Mesenchymal stem cell (in vitro differentiated cells and primary cell): ENCODE measurements at regions not wholly inside any gene's neighbourhood (a gene's known extent, or its start where the extent isn't known, plus 50 kb on each side); places are given as distances from the start of the nearest gene placed in this dataset.

Experiments
- DNase-seq: peaks from one replicate; pipeline ENCODE4 v3.0.0-alpha.2; 2013
- H2AFZ ChIP-seq: one replicate; pipeline ENCODE4 v1.6.1; 2013; ENCODE audit warnings: low read depth, mild to moderate bottlenecking, control low read depth, inconsistent platforms, low read length, moderate library complexity
- H2AK5ac ChIP-seq: 2 replicates; pipeline ENCODE4 v1.6.1; 2013; ENCODE audit warnings: low read length, moderate library complexity, mild to moderate bottlenecking, inconsistent platforms; ENCODE audit not compliant: severe bottlenecking
- H2BK120ac ChIP-seq: one replicate; pipeline ENCODE4 v1.6.1; 2013; ENCODE audit warnings: low read depth, mild to moderate bottlenecking, inconsistent platforms, low read length, moderate library complexity
- H2BK12ac ChIP-seq, 2 experiments: one replicate each; pipeline ENCODE4 v1.6.1; 2013; ENCODE audit warnings: inconsistent platforms in 2 of 2, low read length in 2 of 2, mild to moderate bottlenecking in 2 of 2, moderate library complexity in 2 of 2, control low read depth in 1 of 2
- H2BK15ac ChIP-seq: one replicate; pipeline ENCODE4 v1.6.1; 2013; ENCODE audit warnings: mild to moderate bottlenecking, low read depth, inconsistent platforms; ENCODE audit not compliant: poor library complexity, severe bottlenecking
- H2BK5ac ChIP-seq: 2 replicates; pipeline ENCODE4 v1.6.1; 2013; ENCODE audit warnings: low read depth, mild to moderate bottlenecking, low read length, control low read depth, inconsistent platforms; ENCODE audit not compliant: poor library complexity, severe bottlenecking
- H3K14ac ChIP-seq, 2 experiments: one replicate each; pipeline ENCODE4 v1.6.1; 2013; ENCODE audit warnings: inconsistent platforms in 2 of 2, low read length in 2 of 2, control low read depth in 1 of 2, mild to moderate bottlenecking in 1 of 2, moderate library complexity in 1 of 2
- H3K18ac ChIP-seq, 2 experiments: one replicate each; pipeline ENCODE4 v1.6.1; 2013; ENCODE audit warnings: inconsistent platforms in 2 of 2, low read length in 2 of 2, control low read depth in 1 of 2, low read depth in 1 of 2, mild to moderate bottlenecking in 1 of 2
- H3K23ac ChIP-seq, 2 experiments: one replicate each; pipeline ENCODE4 v1.6.1; 2013; ENCODE audit warnings: inconsistent platforms in 2 of 2, low read length in 2 of 2, mild to moderate bottlenecking in 2 of 2, moderate library complexity in 2 of 2, control low read depth in 1 of 2
- H3K27ac ChIP-seq: 2 replicates; pipeline ENCODE4 v1.5.1; 2013; ENCODE audit warnings: mild to moderate bottlenecking, moderate library complexity, low read length, control low read depth, inconsistent platforms; ENCODE audit not compliant: poor library complexity, severe bottlenecking
- H3K27me3 ChIP-seq, 2 experiments: 2 replicates each; pipeline versions ENCODE4 v1.6.1 to v1.7.0; 2013; ENCODE audit warnings: low read length in 2 of 2, mild to moderate bottlenecking in 2 of 2, moderate library complexity in 2 of 2, control low read depth in 1 of 2, inconsistent platforms in 1 of 2; ENCODE audit not compliant: control insufficient read depth in 1 of 2, insufficient read depth in 1 of 2
- H3K36me3 ChIP-seq, 2 experiments: 2 replicates each; pipeline versions ENCODE4 v1.6.1 to v1.7.0; 2013; ENCODE audit warnings: low read length in 2 of 2, control low read depth in 1 of 2, inconsistent platforms in 1 of 2, low read depth in 1 of 2, mild to moderate bottlenecking in 1 of 2; ENCODE audit not compliant: insufficient read depth in 2 of 2, control insufficient read depth in 1 of 2
- H3K4ac ChIP-seq, 2 experiments: one replicate each; pipeline ENCODE4 v1.6.1; 2013; ENCODE audit warnings: inconsistent platforms in 2 of 2, low read length in 2 of 2, mild to moderate bottlenecking in 2 of 2, moderate library complexity in 2 of 2, control low read depth in 1 of 2, low read depth in 1 of 2
- H3K4me1 ChIP-seq: 2 replicates; pipeline ENCODE4 v1.6.1; 2013; ENCODE audit warnings: low read depth, low read length, control low read depth; ENCODE audit not compliant: control insufficient read depth, insufficient read depth
- H3K4me2 ChIP-seq: 2 replicates; pipeline ENCODE4 v1.6.1; 2013; ENCODE audit warnings: low read length, mild to moderate bottlenecking, inconsistent platforms; ENCODE audit not compliant: poor library complexity, severe bottlenecking
- H3K4me3 ChIP-seq, 2 experiments: 2 replicates each; pipeline versions ENCODE4 v1.5.1 to v1.7.0; 2013; ENCODE audit warnings: low read length in 2 of 2, mild to moderate bottlenecking in 2 of 2, control low read depth in 1 of 2, low read depth in 1 of 2; ENCODE audit not compliant: insufficient read depth in 1 of 2
- H3K79me1 ChIP-seq: replicated peaks from 2 replicates; pipeline ENCODE4 v1.6.1; 2013; ENCODE audit warnings: mild to moderate bottlenecking, control low read depth, low read length, inconsistent platforms; ENCODE audit not compliant: poor library complexity, severe bottlenecking
- H3K9ac ChIP-seq: 2 replicates; pipeline ENCODE4 v1.7.0; 2013; ENCODE audit warnings: mild to moderate bottlenecking, low read length, moderate library complexity
- H3K9me3 ChIP-seq: 2 replicates; pipeline ENCODE4 v1.7.0; 2013; ENCODE audit warnings: mild to moderate bottlenecking, low read length; ENCODE audit not compliant: control insufficient read depth
- H4K8ac ChIP-seq: one replicate; pipeline ENCODE4 v1.6.1; 2013; ENCODE audit warnings: inconsistent platforms, mild to moderate bottlenecking, low read length, moderate library complexity
- H4K91ac ChIP-seq: one replicate; pipeline ENCODE4 v1.6.1; 2013; ENCODE audit warnings: mild to moderate bottlenecking, low read length, inconsistent platforms
- WGBS: methylation state at CpG from one replicate; pipeline ENCODE4 v1.1.7; 2013; ENCODE audit warnings: mixed read lengths; 5-methylcytosine and 5-hydroxymethylcytosine counted together

DNA sequence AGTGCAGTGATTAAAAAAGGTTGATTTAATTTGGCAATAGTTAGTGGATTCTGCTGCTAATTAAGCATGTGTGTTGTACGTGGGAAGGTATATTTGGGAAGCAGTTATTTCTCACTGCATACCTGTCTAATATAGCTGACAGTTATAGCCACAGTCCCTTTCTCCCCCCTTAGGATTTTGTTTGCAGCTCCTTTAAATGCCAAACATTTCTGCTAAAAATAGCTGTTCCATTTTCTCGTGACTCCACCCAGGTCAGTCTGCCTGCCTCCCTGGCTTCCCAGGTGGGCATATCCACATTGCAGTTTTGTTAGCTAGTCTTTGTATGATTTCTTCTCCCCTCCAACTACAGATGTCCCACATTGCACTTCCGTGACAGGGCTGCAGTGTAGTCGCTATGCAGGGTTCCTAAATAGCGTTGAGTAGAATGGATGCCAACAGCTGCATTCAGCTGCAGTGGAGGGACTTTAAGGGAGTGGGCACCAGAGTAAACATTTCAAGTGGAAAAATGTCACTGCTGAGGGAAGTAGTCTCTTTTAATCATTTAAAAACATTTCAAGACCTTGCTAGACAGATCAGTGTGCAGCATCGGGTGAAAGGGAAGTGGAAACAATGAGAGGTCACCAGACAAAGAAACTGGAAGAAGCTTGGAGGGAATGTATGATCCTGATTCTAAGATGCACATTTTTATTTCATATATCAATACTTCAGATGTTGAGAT lies 326.3 kb downstream of the RAPGEF2 start:
- Histone ChIP-seq H3K4me2 (no peak overlapping the region), H2BK15ac (no peak overlapping the region), H2AK5ac (no peak overlapping the region), H3K4me1 (no peaks in the 10 kb centered on the region), H3K36me3 (no peaks in the 10 kb centered on the region), H3K18ac (no peak overlapping the region), H3K27me3 (no peaks in the 10 kb centered on the region), H3K27ac (no peak overlapping the region), H3K23ac (no peak overlapping the region), H3K14ac (no peak overlapping the region), H3K4me3 (no peak overlapping the region), H4K8ac (no peak overlapping the region), H3K9ac (no peak overlapping the region), H2BK5ac (no peak overlapping the region), H2BK120ac (no peak overlapping the region), H3K4ac (no peak overlapping the region), H2AFZ (no peak overlapping the region), H4K91ac (no peak overlapping the region), H3K9me3 (no peaks in the 10 kb centered on the region), H2BK12ac (no peak overlapping the region), H3K79me1 (no peaks in the 10 kb centered on the region)
- 85% methylated on average over 3 of the region's 6 CpGs for WGBS
- DNase-seq, result no peak

DNA sequence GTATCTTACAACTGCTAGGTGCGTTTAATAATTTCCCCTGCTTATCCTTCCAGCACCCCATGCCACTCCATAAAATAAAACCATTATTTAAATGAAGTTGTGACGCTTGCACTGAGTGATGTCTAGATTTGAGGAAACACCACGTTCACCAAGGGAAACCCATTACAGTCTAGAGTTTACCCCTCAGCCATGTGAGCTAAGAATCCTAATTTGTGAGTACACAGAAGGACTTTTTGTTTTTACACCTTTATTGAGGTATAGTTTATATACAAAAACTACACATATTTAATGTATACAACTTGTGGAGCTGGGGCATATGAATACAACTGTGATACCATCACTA lies 326.8 kb downstream of the RAPGEF2 start:
- no peak overlapping the region for H2BK15ac ChIP-seq
- no peaks in the 10 kb centered on the region for H3K9me3 ChIP-seq
- DNase-seq, result no peak
- no peak overlapping the region for H3K23ac ChIP-seq
- H3K79me1 ChIP-seq, result no peaks in the 10 kb centered on the region
- H3K4me2 ChIP-seq, result no peak overlapping the region
- no peak overlapping the region for H3K18ac ChIP-seq
- H3K27ac ChIP-seq, result no peak overlapping the region
- H2AK5ac ChIP-seq, result no peak overlapping the region
- no peak overlapping the region for H4K8ac ChIP-seq
- no peak overlapping the region for H2BK5ac ChIP-seq
- H2BK120ac ChIP-seq, result no peak overlapping the region
- H3K4me3 ChIP-seq, result no peak overlapping the region
- H2AFZ ChIP-seq, result no peak overlapping the region
- H3K9ac ChIP-seq, result no peak overlapping the region
- no peaks in the 10 kb centered on the region for H3K36me3 ChIP-seq
- 93% methylated on average over 3 of the region's 3 CpGs for WGBS
- H3K4ac ChIP-seq, result no peak overlapping the region
- H4K91ac ChIP-seq, result no peak overlapping the region
- no peaks in the 10 kb centered on the region for H3K27me3 ChIP-seq
- H3K4me1 ChIP-seq, result no peaks in the 10 kb centered on the region
- H3K14ac ChIP-seq, result no peak overlapping the region
- no peak overlapping the region for H2BK12ac ChIP-seq

DNA sequence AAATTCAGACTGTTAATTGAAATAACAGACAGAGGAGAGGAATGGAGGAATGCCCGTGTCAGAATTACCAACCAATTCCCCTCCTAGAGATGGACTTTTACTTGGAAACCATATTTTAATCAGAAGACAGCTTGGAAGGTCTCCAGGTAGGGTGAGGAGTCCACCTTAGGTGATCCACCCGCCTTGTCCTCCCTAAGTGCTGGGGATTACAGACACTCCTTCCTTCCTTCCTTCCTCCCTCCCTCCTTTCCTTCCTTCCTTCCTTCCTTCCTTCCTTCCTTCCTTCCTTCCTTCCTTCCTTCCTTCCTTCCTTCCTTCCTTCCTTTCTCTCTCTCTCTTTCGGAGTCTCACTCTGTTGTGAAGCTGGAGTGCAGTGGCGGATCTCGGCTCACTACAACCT lies 328.0 kb downstream of the RAPGEF2 start:
- Histone ChIP-seq H2BK120ac (no peak overlapping the region), H3K79me1 (no peaks in the 10 kb centered on the region), H2BK5ac (no peak overlapping the region), H3K4me3 (no peak overlapping the region), H3K36me3 (no peaks in the 10 kb centered on the region), H2BK15ac (no peak overlapping the region), H4K91ac (no peak overlapping the region), H3K4ac (no peak overlapping the region), H3K23ac (no peak overlapping the region), H3K27ac (no peak overlapping the region), H3K27me3 (no peaks in the 10 kb centered on the region), H3K18ac (no peak overlapping the region), H3K9me3 (no peaks in the 10 kb centered on the region), H3K4me2 (no peak overlapping the region), H2AK5ac (no peak overlapping the region), H2AFZ (no peak overlapping the region), H2BK12ac (no peak overlapping the region), H3K9ac (no peak overlapping the region), H4K8ac (peak overlapping the region; percentile 20), H3K14ac (no peak overlapping the region), H3K4me1 (no peaks in the 10 kb centered on the region)
- 96% methylated on average over 4 of the region's 5 CpGs for WGBS
- no peak for DNase-seq

DNA sequence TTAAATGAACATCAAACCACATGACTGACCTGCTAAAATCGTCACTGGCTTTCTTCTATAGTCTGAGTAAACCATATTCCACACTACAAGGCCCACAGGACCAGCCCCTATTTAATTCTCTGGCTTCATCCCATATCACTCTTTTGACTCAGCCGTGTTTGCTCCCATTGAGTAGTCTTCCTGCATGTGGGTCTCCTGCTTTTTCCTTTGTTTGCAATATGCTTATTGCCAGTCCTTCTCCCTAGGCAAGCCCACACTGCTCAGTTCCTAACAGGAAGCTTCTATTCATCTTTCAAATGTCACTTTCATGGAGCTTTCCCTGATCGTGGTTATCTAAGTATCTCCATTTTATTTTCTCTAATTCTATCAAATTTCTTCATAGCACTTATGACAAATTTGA lies 329.6 kb downstream of the RAPGEF2 start:
- Histone ChIP-seq H4K8ac (no peak overlapping the region), H2BK15ac (no peak overlapping the region), H3K79me1 (no peaks in the 10 kb centered on the region), H3K4me2 (no peak overlapping the region), H3K27ac (no peak overlapping the region), H2AFZ (no peak overlapping the region), H3K14ac (no peak overlapping the region), H3K4me3 (no peak overlapping the region), H3K9ac (no peak overlapping the region), H3K23ac (no peak overlapping the region), H3K18ac (no peak overlapping the region), H2BK120ac (no peak overlapping the region), H4K91ac (no peak overlapping the region), H3K4me1 (no peaks in the 10 kb centered on the region), H2AK5ac (no peak overlapping the region), H2BK12ac (no peak overlapping the region), H3K36me3 (no peaks in the 10 kb centered on the region), H2BK5ac (no peak overlapping the region), H3K9me3 (no peaks in the 10 kb centered on the region), H3K27me3 (no peaks in the 10 kb centered on the region), H3K4ac (no peak overlapping the region)
- 88% methylated on average over 2 of the region's 3 CpGs for WGBS
- no peak for DNase-seq
